HFF-Myc (cell line): ENCODE measurements at regions not wholly inside any gene's neighbourhood (a gene's known extent, or its start where the extent isn't known, plus 50 kb on each side); places are given as distances from the start of the nearest gene placed in this dataset.

Source experiments
- DNase-seq: peaks from one replicate; pipeline ENCODE4 v3.0.0-alpha.2; 2011; ENCODE audit warnings: low read depth; ENCODE audit errors: extremely low read depth
- H3K4me3 ChIP-seq: replicated peaks from 2 replicates; pipeline ENCODE4 v1.5.1; 2011; ENCODE audit warnings: low read depth, mild to moderate bottlenecking, control low read depth, low read length
- TF ChIP-seq, protein P1 (sequence below): IDR thresholded peaks from 2 replicates; pipeline ENCODE4 v1.5.1; 2012; ENCODE audit warnings: mild to moderate bottlenecking, low read depth, low read length, control low read depth; ENCODE audit errors: missing control alignments

DNA sequence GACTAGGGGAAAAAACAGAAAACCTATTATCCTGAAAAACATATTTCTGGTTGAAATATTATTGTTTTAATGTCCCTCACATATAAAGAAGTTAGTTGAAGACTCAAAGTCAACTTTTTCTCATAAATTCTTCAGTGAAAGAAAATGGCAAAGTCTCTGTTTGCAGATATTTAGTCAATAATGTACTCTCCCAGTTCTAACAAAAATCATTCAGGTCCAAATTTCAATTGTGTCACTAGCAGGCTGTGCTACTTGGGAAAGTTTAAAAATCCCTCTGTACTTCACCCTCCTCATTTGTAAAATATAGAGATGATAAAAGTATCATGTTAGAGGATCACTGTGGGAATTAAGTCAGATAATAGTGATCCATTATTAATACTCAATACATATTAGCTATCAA lies 496.5 kb downstream of the FSCB start:
- TF ChIP-seq, protein P1, sequence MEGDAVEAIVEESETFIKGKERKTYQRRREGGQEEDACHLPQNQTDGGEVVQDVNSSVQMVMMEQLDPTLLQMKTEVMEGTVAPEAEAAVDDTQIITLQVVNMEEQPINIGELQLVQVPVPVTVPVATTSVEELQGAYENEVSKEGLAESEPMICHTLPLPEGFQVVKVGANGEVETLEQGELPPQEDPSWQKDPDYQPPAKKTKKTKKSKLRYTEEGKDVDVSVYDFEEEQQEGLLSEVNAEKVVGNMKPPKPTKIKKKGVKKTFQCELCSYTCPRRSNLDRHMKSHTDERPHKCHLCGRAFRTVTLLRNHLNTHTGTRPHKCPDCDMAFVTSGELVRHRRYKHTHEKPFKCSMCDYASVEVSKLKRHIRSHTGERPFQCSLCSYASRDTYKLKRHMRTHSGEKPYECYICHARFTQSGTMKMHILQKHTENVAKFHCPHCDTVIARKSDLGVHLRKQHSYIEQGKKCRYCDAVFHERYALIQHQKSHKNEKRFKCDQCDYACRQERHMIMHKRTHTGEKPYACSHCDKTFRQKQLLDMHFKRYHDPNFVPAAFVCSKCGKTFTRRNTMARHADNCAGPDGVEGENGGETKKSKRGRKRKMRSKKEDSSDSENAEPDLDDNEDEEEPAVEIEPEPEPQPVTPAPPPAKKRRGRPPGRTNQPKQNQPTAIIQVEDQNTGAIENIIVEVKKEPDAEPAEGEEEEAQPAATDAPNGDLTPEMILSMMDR: no peak
- no peak for DNase-seq
- no peak overlapping the region for H3K4me3 ChIP-seq

DNA sequence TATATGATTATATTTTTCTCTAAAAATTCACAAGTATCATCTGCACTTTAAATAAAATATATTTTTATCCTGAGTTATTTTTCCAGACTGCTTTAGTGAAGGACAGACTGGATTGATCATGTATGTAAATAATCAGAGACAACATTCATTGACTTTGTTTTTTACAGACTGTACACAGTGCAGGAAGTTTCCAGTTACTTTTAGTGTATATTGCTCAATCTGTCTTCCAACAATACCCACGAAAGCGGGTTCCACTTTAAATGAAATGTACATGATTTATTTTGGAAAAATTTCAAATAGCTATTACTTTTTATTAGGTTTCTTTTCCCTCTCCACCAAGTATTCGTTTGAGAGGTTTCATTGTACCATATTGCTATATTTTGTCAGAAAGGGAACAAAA lies 497.0 kb downstream of the FSCB start:
- DNase-seq: no peak
- TF ChIP-seq, protein P1: no peak
- H3K4me3 ChIP-seq: no peak overlapping the region

DNA sequence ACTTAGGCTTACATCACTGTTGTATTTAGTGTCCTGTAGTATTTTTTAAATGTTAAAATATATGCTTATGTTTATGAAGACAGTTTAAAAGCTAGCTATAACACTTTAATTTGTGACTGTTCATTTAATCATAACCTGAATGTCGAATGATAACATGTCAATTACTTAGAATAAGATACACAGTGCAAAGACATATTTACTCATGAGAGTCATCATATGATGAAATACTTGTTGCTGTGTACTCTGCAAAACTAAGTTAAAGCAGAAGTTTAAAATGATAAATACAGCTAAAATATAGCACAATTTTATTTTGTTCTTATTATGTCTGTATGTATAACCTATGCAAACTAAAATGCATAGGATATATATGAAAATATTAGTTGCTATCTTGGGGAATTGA lies 497.4 kb downstream of the FSCB start:
- TF ChIP-seq, protein P1: no peak
- DNase-seq: no peak
- no peak overlapping the region for H3K4me3 ChIP-seq

DNA sequence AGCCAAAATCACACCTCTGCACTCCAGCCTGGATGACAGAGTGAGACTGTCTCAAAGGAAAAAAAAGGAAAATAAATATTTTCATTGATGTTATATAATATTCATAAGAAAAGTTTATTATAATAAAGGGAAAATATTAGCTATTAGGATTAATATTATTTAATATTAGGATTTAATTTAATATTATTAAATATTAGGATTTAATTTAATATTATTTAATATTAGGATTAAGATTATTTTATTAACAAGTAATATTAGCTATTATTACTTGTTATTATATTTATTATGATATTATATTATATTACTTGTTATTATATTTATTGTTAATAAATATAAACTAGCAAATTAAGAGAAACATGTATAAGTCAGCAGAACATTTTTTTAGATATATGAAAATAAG lies 518.1 kb downstream of the FSCB start:
- TF ChIP-seq, protein P1: no peak
- H3K4me3 ChIP-seq: no peak overlapping the region
- no peak for DNase-seq

DNA sequence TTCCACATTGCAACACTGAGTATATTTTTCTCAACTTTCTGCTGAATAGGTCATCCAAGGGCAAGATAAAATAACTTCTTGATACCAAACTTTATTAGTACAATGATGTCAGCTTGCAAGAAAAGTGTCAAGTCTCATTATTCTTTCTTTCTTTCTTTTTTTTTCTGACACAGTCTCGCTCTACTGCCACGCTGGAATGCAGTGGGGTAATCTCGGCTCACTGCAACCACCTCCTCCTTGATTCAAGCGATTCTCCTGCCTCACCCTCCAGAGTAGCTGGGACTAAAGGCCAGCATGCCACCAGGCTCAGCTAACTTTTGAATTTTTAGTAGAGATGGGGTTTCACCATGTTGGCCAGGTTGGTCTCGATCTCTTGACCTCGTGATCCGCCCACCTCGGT lies 523.4 kb downstream of the FSCB start:
- no peak for DNase-seq
- H3K4me3 ChIP-seq: no peak overlapping the region
- TF ChIP-seq, protein P1: no peak

DNA sequence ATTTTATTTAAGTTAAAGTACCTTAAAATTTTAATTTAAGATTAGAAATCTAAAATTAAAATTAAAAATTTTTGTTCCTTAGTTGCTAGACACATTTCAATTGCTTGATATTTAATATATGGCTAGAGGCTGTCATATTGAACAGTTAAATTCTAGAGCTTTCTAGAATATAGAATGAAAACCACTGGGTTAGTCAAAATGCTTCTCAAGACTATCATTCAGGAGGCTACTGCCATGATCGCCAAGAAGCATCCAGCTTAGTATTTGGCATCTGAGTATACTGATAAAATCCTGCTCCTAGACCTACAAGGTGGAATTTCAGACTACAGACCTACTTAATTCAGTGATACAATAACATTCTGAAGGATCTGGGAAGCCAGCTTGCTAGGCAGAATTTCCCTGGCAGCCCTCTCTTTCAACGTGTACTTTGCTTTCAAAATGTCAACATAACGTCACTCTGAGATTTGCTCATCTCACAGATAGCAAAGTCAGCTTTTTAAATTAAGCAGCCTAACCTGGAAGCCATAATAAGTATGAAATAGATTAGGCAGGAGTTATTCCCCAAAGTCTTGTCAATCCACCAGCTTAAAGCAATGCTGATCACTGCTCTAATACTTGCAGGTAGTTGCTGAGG lies 525.8 kb downstream of the FSCB start:
- TF ChIP-seq, protein P1: no peak
- no peak overlapping the region for H3K4me3 ChIP-seq
- DNase-seq: no peak

DNA sequence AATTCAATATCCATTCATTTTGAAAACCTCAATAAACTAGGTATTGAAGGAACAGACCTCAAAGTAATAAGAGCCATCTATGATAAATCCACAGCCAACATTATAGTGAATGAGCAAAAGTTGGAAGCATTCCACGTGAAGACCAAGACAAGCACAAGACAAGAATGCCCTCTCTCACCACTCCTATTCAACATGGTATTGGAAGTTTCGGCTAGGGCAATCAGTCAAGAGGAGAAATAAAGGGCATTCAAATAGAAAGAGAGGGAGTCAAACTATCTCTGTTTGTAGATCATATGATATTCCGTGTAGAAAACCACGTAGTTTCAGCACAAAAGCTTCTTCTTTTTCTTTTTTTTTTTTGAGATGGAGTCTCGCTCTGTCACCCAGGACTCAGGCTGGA lies 550.3 kb downstream of the FSCB start:
- DNase-seq: no peak
- no peak overlapping the region for H3K4me3 ChIP-seq
- TF ChIP-seq, protein P1: no peak
